GM12878 (cell line): ENCODE measurements at regions not wholly inside any gene's neighbourhood (a gene's known extent, or its start where the extent isn't known, plus 50 kb on each side); places are given as distances from the start of the nearest gene placed in this dataset.

Source experiments
- ATAC-seq: fragments of 200-7000 bp; cut with Tn5 transposase; 3 replicates; pipeline ENCODE4 v1.9.1; 2020; ENCODE audit warnings: mild to moderate bottlenecking, moderate library complexity
- BruUV-seq: library from RNA; stranded (reverse); fragments of 400-500 nt; replicated peaks from 2 replicates; lab custom pipeline; 2021; lab: Mats Ljungman, UMichigan
- CTCF ChIA-PET: fragments of 300-600 bp; sonication (Branson Sonifier 250); formaldehyde crosslinking; extraction: SDS; loops from one replicate; lab custom pipeline; 2021; ENCODE audit warnings: inconsistent platforms; lab: Yijun Ruan, JAX
- POLR2A ChIA-PET: fragments of 350-600 bp; formaldehyde crosslinking; extraction: SDS; loops from one replicate; lab custom pipeline; 2021; ENCODE audit warnings: inconsistent platforms; lab: Charles Lee
- RAD21 ChIA-PET: fragments of 300-600 bp; sonication (Branson Sonifier 250); formaldehyde crosslinking; loops from one replicate; lab custom pipeline; 2023; ENCODE audit warnings: antibody characterized with exemption; ENCODE audit not compliant: unreplicated experiment; lab: Charles Lee
- SMC1A ChIA-PET: fragments of 300-600 bp; sonication (Branson Sonifier 250); formaldehyde crosslinking; loops from one replicate; lab custom pipeline; 2023; ENCODE audit not compliant: unreplicated experiment, uncharacterized antibody; lab: Charles Lee
- DNase-seq: peaks from one replicate; pipeline ENCODE4 v3.0.0-alpha.2; 2011; ENCODE audit warnings: low read depth, low spot score
- FAIRE-seq: peaks from 3 replicates; lab custom pipeline; 2011; peaks lifted over from hg19 to GRCh38; lab: Jason Lieb, UNC
- H2AFZ ChIP-seq: 2 replicates; pipeline ENCODE4 v1.6.0; 2011; ENCODE audit warnings: low read depth, low read length, control low read depth; ENCODE audit not compliant: control insufficient read depth
- H3K27ac ChIP-seq: 2 replicates; pipeline ENCODE4 v1.5.1; 2011; ENCODE audit warnings: control low read depth; ENCODE audit not compliant: control insufficient read depth, insufficient read depth
- H3K27me3 ChIP-seq, 2 experiments: replicated peaks in 1 of 2; 2 replicates each; pipeline versions ENCODE4 v1.6.0 to v1.6.1; 2011; ENCODE audit warnings: low read length in 1 of 2; ENCODE audit not compliant: control insufficient read depth in 2 of 2, insufficient read depth in 2 of 2
- H3K36me3 ChIP-seq, 2 experiments: 2 replicates each; pipeline ENCODE4 v1.5.1; 2011; ENCODE audit warnings: low read length in 1 of 2; ENCODE audit not compliant: control insufficient read depth in 2 of 2, insufficient read depth in 2 of 2
- H3K4me1 ChIP-seq: 2 replicates; pipeline ENCODE4 v1.6.1; 2011; ENCODE audit warnings: mild to moderate bottlenecking, low read length, moderate library complexity, mixed read lengths; ENCODE audit not compliant: control insufficient read depth, insufficient read depth
- H3K4me2 ChIP-seq: 2 replicates; pipeline ENCODE4 v1.6.0; 2011; ENCODE audit warnings: control low read depth; ENCODE audit not compliant: control insufficient read depth, insufficient read depth
- H3K4me3 ChIP-seq: fragments of 200-600 bp; sonication (generic); 2 replicates; pipeline ENCODE4 v1.5.1; 2016
- H3K79me2 ChIP-seq: 2 replicates; pipeline ENCODE4 v1.6.0; 2011; ENCODE audit warnings: low read length; ENCODE audit not compliant: control insufficient read depth, insufficient read depth
- H3K9ac ChIP-seq: 2 replicates; pipeline ENCODE4 v1.8.0; 2011; ENCODE audit warnings: low read length, control low read depth, mixed read lengths; ENCODE audit not compliant: control insufficient read depth, insufficient read depth
- H3K9me3 ChIP-seq: replicated peaks from 3 replicates; pipeline ENCODE4 v1.5.1; 2011; ENCODE audit warnings: mild to moderate bottlenecking, low read length; ENCODE audit not compliant: control insufficient read depth, insufficient read depth
- H4K20me1 ChIP-seq: 2 replicates; pipeline ENCODE4 v1.6.0; 2011; ENCODE audit not compliant: control insufficient read depth, insufficient read depth
- CEBPB ChIP-seq, 2 experiments: fragments of 150-350 bp in 1 of 2; IDR thresholded peaks; 2 replicates each; pipeline ENCODE4 v1.6.1; 2012 to 2014; ENCODE audit warnings: low read depth in 2 of 2, low read length in 2 of 2, borderline replicate concordance in 1 of 2, inconsistent platforms in 1 of 2
- JUND ChIP-seq: IDR thresholded peaks from 2 replicates; pipeline ENCODE4 v1.6.1; 2012; ENCODE audit warnings: low read depth, mild to moderate bottlenecking, low read length, improper control_type of control experiment, moderate library complexity
- MXI1 ChIP-seq: fragments of 150-350 bp; IDR thresholded peaks from 2 replicates; pipeline ENCODE4 v1.6.1; 2011; ENCODE audit warnings: low read depth, mild to moderate bottlenecking, inconsistent platforms, low read length, improper control_type of control experiment
- PAX8 ChIP-seq: fragments of 450-650 bp; IDR thresholded peaks from 2 replicates; pipeline ENCODE4 v1.6.1; 2017; ENCODE audit warnings: mild to moderate bottlenecking, moderate library complexity
- SMAD1 ChIP-seq: fragments of 450-650 bp; IDR thresholded peaks from 2 replicates; pipeline ENCODE4 v1.6.1; 2018; ENCODE audit warnings: mild to moderate bottlenecking, low read depth; ENCODE audit not compliant: partially characterized antibody
- SUPT20H ChIP-seq: IDR thresholded peaks from 2 replicates; pipeline ENCODE4 v1.6.1; 2011; ENCODE audit warnings: low read depth, mild to moderate bottlenecking, low read length, moderate library complexity, borderline replicate concordance; ENCODE audit not compliant: control insufficient read depth
- ZBTB4 ChIP-seq: fragments of 450-650 bp; formaldehyde crosslinking; IDR thresholded peaks from 2 replicates; pipeline ENCODE4 v1.4.0; 2022; ENCODE audit warnings: mild to moderate bottlenecking, moderate library complexity
- ZBTB40 ChIP-seq: fragments of 450-650 bp; IDR thresholded peaks from 2 replicates; pipeline ENCODE4 v1.6.1; 2016; ENCODE audit warnings: mild to moderate bottlenecking, moderate library complexity, borderline replicate concordance
- WGBS: methylation state at CpG from one replicate; pipeline ENCODE4 v1.1.6; 2016; ENCODE audit warnings: low lambda C conversion rate; ENCODE audit not compliant: insufficient replicate concordance, insufficient coverage; ENCODE audit errors: missing lambda C conversion rate; 5-methylcytosine and 5-hydroxymethylcytosine counted together
- in situ Hi-C: fragments of 300-500 bp; cut with MboI; formaldehyde crosslinking; loops from 9 replicates; pipeline ENCODE4 v1.14.3; 2018; ENCODE audit warnings: mixed read lengths
- intact Hi-C: fragments of 100-400 bp; cut with micrococcal nuclease; formaldehyde crosslinking; loops from one replicate; pipeline ENCODE4 v1.14.2; 2022; ENCODE audit not compliant: unreplicated experiment
- TF ChIP-seq, protein P1 (sequence below): fragments of 450-650 bp; IDR thresholded peaks from 2 replicates; pipeline ENCODE4 v1.6.1; 2018; ENCODE audit warnings: borderline replicate concordance, mild to moderate bottlenecking; ENCODE audit not compliant: partially characterized antibody
- TF ChIP-seq, protein P2 (sequence below): IDR thresholded peaks from 2 replicates; pipeline ENCODE4 v1.6.1; 2012; ENCODE audit warnings: mild to moderate bottlenecking, low read depth, low read length

GRCh38 chr16:6493555-6493954 is 839.1 kb upstream of the RBFOX1 start:
- POLR2A ChIA-PET, result no interaction called here
- TF ChIP-seq, protein P1, sequence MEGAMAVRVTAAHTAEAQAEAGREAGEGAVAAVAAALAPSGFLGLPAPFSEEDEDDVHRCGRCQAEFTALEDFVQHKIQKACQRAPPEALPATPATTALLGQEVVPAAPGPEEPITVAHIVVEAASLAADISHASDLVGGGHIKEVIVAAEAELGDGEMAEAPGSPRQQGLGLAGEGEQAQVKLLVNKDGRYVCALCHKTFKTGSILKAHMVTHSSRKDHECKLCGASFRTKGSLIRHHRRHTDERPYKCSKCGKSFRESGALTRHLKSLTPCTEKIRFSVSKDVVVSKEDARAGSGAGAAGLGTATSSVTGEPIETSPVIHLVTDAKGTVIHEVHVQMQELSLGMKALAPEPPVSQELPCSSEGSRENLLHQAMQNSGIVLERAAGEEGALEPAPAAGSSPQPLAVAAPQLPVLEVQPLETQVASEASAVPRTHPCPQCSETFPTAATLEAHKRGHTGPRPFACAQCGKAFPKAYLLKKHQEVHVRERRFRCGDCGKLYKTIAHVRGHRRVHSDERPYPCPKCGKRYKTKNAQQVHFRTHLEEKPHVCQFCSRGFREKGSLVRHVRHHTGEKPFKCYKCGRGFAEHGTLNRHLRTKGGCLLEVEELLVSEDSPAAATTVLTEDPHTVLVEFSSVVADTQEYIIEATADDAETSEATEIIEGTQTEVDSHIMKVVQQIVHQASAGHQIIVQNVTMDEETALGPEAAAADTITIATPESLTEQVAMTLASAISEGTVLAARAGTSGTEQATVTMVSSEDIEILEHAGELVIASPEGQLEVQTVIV, result no peak
- no peak for TF ChIP-seq SMAD1
- TF ChIP-seq MXI1, result no peak
- no peak for TF ChIP-seq ZBTB40
- no peak for TF ChIP-seq JUND
- TF ChIP-seq SUPT20H, result no peak
- no peak for TF ChIP-seq ZBTB4 (CRISPR knock-in tag)
- TF ChIP-seq, protein P2, sequence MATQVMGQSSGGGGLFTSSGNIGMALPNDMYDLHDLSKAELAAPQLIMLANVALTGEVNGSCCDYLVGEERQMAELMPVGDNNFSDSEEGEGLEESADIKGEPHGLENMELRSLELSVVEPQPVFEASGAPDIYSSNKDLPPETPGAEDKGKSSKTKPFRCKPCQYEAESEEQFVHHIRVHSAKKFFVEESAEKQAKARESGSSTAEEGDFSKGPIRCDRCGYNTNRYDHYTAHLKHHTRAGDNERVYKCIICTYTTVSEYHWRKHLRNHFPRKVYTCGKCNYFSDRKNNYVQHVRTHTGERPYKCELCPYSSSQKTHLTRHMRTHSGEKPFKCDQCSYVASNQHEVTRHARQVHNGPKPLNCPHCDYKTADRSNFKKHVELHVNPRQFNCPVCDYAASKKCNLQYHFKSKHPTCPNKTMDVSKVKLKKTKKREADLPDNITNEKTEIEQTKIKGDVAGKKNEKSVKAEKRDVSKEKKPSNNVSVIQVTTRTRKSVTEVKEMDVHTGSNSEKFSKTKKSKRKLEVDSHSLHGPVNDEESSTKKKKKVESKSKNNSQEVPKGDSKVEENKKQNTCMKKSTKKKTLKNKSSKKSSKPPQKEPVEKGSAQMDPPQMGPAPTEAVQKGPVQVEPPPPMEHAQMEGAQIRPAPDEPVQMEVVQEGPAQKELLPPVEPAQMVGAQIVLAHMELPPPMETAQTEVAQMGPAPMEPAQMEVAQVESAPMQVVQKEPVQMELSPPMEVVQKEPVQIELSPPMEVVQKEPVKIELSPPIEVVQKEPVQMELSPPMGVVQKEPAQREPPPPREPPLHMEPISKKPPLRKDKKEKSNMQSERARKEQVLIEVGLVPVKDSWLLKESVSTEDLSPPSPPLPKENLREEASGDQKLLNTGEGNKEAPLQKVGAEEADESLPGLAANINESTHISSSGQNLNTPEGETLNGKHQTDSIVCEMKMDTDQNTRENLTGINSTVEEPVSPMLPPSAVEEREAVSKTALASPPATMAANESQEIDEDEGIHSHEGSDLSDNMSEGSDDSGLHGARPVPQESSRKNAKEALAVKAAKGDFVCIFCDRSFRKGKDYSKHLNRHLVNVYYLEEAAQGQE, result no peak
- no peak for TF ChIP-seq CEBPB (IDR thresholded peaks at IDR 0.05; ENCODE audit: borderline replicate concordance in 1 of 2, low read depth in 2 of 2, low read length in 2 of 2)
- TF ChIP-seq PAX8, result no peak

More at GRCh38 chr16:6493555-6493954, 839.1 kb upstream of the RBFOX1 start:
- CTCF ChIA-PET, result no interaction called here
- in situ Hi-C loops (no loop called here), intact Hi-C loops (no loop called here)
- SMC1A ChIA-PET, result no interaction called here
- BruUV-seq, result no TSS peak
- Histone ChIP-seq H3K36me3 (no peaks in the 10 kb centered on the region), H3K4me3 (no peak overlapping the region), H3K27ac (no peak overlapping the region), H2AFZ (no peak overlapping the region), H3K9ac (no peak overlapping the region), H3K4me1 (no peaks in the 10 kb centered on the region), H3K79me2 (no peaks in the 10 kb centered on the region), H4K20me1 (no peaks in the 10 kb centered on the region), H3K9me3 (no peaks in the 10 kb centered on the region), H3K27me3 (no peaks in the 10 kb centered on the region), H3K4me2 (no peak overlapping the region)
- DNase-seq, result no peak
- no peak for ATAC-seq
- RAD21 ChIA-PET, result no interaction called here
- WGBS, result 48% methylated on average over 6 of the region's 6 CpGs
- FAIRE-seq, result no peak
